ENCODE measurements at regions not wholly inside any gene's neighbourhood (a gene's known extent, or its start where the extent isn't known, plus 50 kb on each side); places are given as distances from the start of the nearest gene placed in this dataset.

DNA sequence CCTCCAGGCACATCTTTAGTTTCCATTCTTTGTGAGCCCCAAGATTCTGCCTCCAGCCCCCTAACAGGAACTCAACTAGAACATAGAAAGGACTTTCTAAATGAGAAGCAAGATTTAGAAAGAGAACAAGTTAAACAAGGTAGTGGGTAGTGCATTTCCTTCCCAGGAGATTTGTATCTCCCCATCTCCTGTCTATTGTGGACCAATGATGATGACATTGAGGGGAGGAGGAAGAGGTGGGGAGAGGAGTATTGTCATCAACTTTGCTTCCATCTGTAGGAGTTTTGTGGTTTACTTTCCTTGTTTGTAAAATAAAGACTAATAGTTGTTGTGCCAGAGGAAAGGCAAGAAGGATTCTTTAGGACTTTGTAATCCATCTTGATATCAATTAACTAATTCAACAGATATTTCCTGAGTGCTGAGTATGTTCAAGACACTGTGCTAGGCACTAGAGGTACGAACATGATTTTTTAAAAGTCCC, 235.3 kb upstream of the ROPN1 start:
- no peaks in the 10 kb centered on the region for H3K4me1 ChIP-seq
- intact Hi-C loops (cut with DNase I; ENCODE audit: low total_unique reads), result no loop called here
- 74 to 94% (median 79%) methylated on average over 1 of the region's 1 CpG for WGBS, 5 donors

DNA sequence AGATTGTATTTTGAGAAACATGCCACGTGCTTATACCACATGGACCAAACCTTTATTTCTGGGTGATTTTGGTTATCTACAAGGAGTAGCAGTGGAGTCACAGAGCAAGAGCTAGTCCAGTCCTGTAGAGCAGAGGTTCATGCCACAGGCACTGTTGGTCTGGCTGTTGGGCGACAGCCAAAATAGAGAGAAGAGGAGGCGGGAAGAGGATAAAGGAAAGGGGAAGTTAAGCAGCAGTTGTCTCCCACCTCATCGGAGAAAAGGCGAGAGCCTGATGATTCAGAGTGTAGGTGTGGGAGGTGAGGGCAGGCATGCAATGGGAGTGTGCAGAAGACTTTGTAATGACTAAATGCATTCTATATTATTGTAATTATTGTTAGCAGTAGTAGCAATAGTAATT, 237.5 kb upstream of the ROPN1 start:
- WGBS, 5 donors, result 78 to 95% (median 81%) methylated on average over 5 of the region's 5 CpGs
- H3K27ac ChIP-seq, result no peak overlapping the region
- intact Hi-C loops (cut with DNase I; ENCODE audit: low total_unique reads), result no loop called here
- peaks cover 0 to 6% (median 0%) of the 10 kb centered on the region in 3 donors for H3K27me3 ChIP-seq
- no peaks in the 10 kb centered on the region for H3K36me3 ChIP-seq
- H3K4me3 ChIP-seq, result no peak overlapping the region
- no peaks in the 10 kb centered on the region for H3K4me1 ChIP-seq
- no peaks in the 10 kb centered on the region for H3K9me3 ChIP-seq
- DNase-seq, result no peak
- TF ChIP-seq EP300 (IDR thresholded peaks at IDR 0.05) (no peak), POLR2AphosphoS5 (IDR thresholded peaks at IDR 0.05) (no peak), POLR2A (IDR thresholded peaks at IDR 0.05) (no peak)
- TF ChIP-seq, protein P1, sequence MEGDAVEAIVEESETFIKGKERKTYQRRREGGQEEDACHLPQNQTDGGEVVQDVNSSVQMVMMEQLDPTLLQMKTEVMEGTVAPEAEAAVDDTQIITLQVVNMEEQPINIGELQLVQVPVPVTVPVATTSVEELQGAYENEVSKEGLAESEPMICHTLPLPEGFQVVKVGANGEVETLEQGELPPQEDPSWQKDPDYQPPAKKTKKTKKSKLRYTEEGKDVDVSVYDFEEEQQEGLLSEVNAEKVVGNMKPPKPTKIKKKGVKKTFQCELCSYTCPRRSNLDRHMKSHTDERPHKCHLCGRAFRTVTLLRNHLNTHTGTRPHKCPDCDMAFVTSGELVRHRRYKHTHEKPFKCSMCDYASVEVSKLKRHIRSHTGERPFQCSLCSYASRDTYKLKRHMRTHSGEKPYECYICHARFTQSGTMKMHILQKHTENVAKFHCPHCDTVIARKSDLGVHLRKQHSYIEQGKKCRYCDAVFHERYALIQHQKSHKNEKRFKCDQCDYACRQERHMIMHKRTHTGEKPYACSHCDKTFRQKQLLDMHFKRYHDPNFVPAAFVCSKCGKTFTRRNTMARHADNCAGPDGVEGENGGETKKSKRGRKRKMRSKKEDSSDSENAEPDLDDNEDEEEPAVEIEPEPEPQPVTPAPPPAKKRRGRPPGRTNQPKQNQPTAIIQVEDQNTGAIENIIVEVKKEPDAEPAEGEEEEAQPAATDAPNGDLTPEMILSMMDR (IDR thresholded peaks at IDR 0.05), result no peak

More for the DNA sequence above, 235.3 kb upstream of the ROPN1 start:
- no peaks in the 10 kb centered on the region for H3K9me3 ChIP-seq
- no peak overlapping the region for H3K27ac ChIP-seq
- TF ChIP-seq POLR2AphosphoS5 (IDR thresholded peaks at IDR 0.05) (no peak), EP300 (IDR thresholded peaks at IDR 0.05) (no peak), POLR2A (IDR thresholded peaks at IDR 0.05) (no peak)
- TF ChIP-seq, protein P1 (IDR thresholded peaks at IDR 0.05), result no peak
- H3K4me3 ChIP-seq, result no peak overlapping the region
- DNase-seq, result no peak
- H3K27me3 ChIP-seq, result peaks cover 0 to 4% (median 0%) of the 10 kb centered on the region in 3 donors
- no peaks in the 10 kb centered on the region for H3K36me3 ChIP-seq

DNA sequence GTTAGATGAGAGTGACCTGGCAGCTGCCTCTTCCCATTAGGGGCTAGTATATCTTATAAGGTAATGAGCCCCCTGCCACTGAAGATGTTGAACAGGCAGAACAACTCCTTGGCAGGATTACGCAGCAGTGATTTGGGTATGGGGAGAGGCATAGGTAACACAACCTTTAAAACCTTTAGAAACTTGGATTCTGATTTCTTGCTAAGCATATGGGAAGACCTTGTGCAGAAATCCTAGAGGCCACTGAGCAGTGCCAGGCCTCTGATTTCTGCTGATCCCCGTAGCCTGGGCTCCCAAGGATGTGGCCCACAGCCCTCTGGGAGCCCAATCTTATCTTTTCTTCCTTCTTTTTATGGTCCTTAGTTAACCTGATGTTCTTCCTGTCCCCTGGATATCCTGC, 237.9 kb upstream of the ROPN1 start:
- Histone ChIP-seq H3K4me1 (no peaks in the 10 kb centered on the region), H3K27me3 (peaks cover 0 to 6% (median 0%) of the 10 kb centered on the region in 3 donors), H3K27ac (no peak overlapping the region), H3K4me3 (no peak overlapping the region), H3K36me3 (no peaks in the 10 kb centered on the region), H3K9me3 (no peaks in the 10 kb centered on the region)
- WGBS, 5 donors, result 76 to 90% (median 86%) methylated on average over 2 of the region's 2 CpGs
- TF ChIP-seq POLR2AphosphoS5 (IDR thresholded peaks at IDR 0.05) (no peak), POLR2A (IDR thresholded peaks at IDR 0.05) (no peak), EP300 (IDR thresholded peaks at IDR 0.05) (no peak)
- TF ChIP-seq, protein P1 (IDR thresholded peaks at IDR 0.05), result no peak
- intact Hi-C loops (cut with DNase I; ENCODE audit: low total_unique reads), result no loop called here
- no peak for DNase-seq

DNA sequence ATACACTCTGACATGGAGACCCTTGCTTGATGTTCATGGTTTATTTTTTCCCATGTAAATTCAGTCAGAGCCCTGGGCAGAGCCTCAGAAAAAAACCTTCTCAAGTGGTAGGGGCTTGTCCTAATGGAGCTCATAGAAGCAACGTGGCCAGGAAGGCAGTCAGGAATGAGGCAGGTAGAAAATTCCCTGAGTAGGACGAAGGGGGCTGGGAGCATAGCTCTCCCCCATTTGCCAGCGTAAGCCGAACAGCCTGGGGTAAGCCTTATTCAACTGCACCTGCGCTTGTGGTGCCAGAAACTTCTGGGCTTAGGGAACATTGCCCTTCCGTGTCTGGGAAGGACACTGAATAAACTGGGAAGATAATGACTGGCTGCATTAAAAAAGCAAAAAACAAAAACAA, 238.5 kb upstream of the ROPN1 start:
- WGBS, 5 donors, result 74 to 88% (median 78%) methylated on average over 6 of the region's 6 CpGs
- TF ChIP-seq POLR2AphosphoS5 (IDR thresholded peaks at IDR 0.05) (no peak), POLR2A (IDR thresholded peaks at IDR 0.05) (no peak), EP300 (IDR thresholded peaks at IDR 0.05) (no peak)
- TF ChIP-seq, protein P1 (IDR thresholded peaks at IDR 0.05), result no peak
- no peaks in the 10 kb centered on the region for H3K4me1 ChIP-seq
- no peaks in the 10 kb centered on the region for H3K36me3 ChIP-seq
- no peaks in the 10 kb centered on the region for H3K9me3 ChIP-seq
- H3K4me3 ChIP-seq, result no peak overlapping the region
- intact Hi-C loops (cut with DNase I; ENCODE audit: low total_unique reads), result no loop called here
- no peak overlapping the region for H3K27ac ChIP-seq
- no peak for DNase-seq
- peaks cover 0 to 6% (median 0%) of the 10 kb centered on the region in 3 donors for H3K27me3 ChIP-seq

All from stomach (tissue), 8 donors.